DMS153 treated with DMSO at 0.1 percent for 48 hours (cell line): ENCODE measurements at regions not wholly inside any gene's neighbourhood (a gene's known extent, or its start where the extent isn't known, plus 50 kb on each side); places are given as distances from the start of the nearest gene placed in this dataset.
"Not testable (repeated sequence)": the region's sequence is repeated elsewhere in the genome, so short reads cannot be mapped to it uniquely, and the experiment has no call there.

Source experiments
- DNase-seq: peaks from one replicate; lab custom pipeline; 2025; ENCODE audit not compliant: unreplicated experiment; lab: John Stamatoyannopoulos, UW

DNA sequence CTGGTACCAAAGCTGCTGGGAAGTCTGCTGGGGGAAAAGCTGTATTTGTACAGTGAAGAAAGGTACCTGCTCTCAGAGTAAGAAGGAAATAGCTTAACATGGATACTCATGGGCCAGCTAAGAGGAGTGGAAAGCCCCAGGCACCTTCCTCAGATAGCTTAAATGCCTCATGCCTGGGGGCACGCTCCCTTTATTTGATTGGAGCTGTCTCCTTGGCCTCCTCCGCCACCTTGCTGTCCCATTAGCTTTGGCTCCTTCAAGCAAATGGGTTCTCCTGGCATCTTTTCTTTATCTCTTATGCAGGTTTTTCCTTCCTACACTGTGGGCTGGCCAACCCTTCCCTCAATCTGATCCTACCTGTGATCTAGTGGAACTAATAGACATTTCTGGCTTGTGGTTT lies 318.5 kb downstream of the SH2D4B start:
- DNase-seq = no peak

- DNase-seq = not testable (repeated sequence)
Observed at GRCh38 chr10:80859279-80859678, 321.6 kb downstream of the SH2D4B start.

DNA sequence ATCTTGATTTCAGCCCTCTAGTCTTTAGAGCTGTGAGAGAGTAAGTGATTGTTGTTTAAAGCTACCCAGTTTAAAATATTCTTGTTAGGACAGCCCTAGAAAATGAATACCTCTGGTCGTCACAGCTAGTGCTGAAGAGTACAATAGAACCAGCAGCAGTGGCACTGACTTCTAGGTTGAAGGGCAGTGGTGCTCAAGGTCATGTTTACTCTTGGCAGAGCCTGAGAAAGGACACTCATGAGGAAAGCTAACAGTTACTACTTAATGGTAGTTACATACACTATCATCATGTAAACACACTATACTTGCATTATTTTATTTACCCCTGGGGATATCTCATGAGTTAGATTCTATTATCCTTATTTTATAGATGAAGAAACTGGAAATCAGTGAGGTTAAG lies 323.0 kb downstream of the SH2D4B start:
- no peak for DNase-seq

GRCh38 chr10:80861882-80862281 lies 324.2 kb downstream of the SH2D4B start:
- no peak for DNase-seq

GRCh38 chr10:80870282-80870681 lies 332.6 kb downstream of the SH2D4B start:
- no peak for DNase-seq

DNA sequence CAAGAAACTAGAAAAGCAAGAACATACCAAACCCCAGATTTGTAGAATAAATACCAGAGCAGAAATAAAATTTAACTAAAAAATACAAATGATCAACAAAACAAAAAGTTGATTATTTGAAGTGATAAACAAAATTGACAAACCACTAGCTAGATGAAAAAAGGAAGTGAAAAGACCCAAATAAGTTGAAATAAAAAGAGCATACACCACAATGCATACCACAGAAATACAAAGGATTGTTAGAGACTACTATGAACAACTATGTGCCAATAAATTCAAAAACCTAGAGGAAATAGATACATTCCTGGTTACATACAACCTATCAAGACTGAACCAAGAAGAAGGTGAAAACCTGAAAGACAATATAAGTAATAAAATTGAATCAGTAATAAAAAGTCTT lies 333.4 kb downstream of the SH2D4B start:
- no peak for DNase-seq

- DNase-seq = no peak
Observed at GRCh38 chr10:80878330-80878729, 340.6 kb downstream of the SH2D4B start.

- DNase-seq = no peak
Observed at GRCh38 chr10:80890146-80890545, 352.4 kb downstream of the SH2D4B start.

DNA sequence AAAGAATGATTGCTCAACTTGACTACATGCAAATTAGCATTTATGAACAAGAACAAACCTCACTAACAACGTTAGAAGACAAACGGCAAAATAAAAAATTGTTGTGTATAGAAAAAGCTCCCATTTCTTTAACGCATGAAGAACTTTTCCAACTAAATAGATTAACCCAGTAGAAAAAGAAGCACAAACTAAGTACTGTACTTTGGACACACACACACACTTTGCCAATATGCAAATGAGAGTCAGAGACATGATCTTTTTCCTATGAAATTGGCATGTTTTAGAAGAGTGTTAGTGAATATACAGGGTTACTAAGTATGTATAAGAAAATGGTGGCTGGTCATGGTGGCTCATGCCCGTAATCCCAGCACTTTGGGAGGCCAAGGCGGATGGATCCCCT lies 355.6 kb downstream of the SH2D4B start:
- no peak for DNase-seq

DNA sequence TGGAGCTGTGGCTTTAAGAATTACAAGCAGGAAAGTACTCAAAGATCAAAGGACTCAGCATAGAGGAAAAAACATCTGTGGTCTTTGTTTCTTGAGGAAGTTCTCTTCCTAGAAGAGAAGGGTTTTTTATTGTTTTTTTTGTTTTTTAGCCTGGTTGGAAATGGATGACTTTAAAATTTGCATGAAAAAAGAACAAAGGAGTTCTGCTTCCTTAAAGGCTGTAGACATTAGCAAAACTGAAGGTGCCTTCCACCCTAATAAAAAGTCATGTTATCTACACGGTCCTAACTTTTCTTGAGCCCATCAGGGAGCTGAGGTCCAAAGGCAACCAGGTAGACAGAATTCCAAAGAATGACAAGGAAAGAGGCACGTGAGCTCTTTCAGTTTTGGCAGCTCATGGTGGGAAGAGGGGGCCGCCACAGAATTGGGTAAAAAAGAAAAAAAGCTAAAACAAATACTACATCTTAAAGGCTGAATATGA lies 356.6 kb downstream of the SH2D4B start:
- DNase-seq = no peak

- DNase-seq = no peak
Observed at GRCh38 chr10:80894797-80895467, 357.2 kb downstream of the SH2D4B start.

GRCh38 chr10:80896076-80896475 lies 358.4 kb downstream of the SH2D4B start:
- DNase-seq = no peak

- DNase-seq = no peak
Observed at GRCh38 chr10:80896959-80897358, 359.3 kb downstream of the SH2D4B start.

DNA sequence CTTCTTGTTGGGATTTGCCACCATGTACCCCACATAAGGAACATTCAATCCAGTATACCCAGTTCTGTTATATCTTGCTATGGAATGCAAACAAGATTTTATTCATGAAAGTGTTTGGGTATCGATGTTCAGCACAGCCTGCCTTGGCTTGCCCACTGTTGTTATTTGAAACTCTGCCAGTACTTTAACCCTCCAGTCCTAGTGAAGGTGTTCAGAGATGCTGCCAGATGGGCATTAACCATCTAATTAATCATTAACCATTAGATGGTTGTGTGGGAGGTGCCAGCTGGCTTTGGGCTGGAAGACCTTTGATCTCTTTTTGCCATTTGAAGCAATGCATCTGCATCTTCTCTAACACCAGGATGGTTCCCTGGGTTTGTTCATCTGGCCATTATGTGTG lies 363.0 kb downstream of the SH2D4B start:
- no peak for DNase-seq

GRCh38 chr10:80908611-80909010 lies 370.9 kb downstream of the SH2D4B start:
- DNase-seq = no peak

GRCh38 chr10:80909254-80909653 lies 371.6 kb downstream of the SH2D4B start:
- no peak for DNase-seq

DNA sequence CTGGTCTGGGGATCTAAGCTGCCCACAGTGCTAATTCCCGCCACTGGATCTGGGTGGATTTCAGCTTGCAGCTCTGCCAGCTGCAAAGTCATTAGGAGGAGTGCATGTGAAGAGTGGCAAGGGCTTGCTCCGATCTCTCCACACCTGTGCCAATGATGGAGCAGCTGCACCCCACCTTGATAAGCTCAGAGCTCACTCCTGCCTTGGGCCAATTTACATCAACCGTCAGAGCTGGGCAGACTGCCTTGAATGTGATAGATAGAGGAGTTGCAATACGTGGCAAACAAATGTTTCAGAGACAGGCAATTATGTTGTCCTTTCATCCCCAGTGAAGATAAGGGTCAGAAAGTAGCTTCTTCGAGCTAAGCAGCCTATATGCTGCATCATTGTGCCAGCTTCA lies 379.9 kb downstream of the SH2D4B start:
- no peak for DNase-seq

GRCh38 chr10:80921032-80921431 lies 383.3 kb downstream of the SH2D4B start:
- no peak for DNase-seq

DNA sequence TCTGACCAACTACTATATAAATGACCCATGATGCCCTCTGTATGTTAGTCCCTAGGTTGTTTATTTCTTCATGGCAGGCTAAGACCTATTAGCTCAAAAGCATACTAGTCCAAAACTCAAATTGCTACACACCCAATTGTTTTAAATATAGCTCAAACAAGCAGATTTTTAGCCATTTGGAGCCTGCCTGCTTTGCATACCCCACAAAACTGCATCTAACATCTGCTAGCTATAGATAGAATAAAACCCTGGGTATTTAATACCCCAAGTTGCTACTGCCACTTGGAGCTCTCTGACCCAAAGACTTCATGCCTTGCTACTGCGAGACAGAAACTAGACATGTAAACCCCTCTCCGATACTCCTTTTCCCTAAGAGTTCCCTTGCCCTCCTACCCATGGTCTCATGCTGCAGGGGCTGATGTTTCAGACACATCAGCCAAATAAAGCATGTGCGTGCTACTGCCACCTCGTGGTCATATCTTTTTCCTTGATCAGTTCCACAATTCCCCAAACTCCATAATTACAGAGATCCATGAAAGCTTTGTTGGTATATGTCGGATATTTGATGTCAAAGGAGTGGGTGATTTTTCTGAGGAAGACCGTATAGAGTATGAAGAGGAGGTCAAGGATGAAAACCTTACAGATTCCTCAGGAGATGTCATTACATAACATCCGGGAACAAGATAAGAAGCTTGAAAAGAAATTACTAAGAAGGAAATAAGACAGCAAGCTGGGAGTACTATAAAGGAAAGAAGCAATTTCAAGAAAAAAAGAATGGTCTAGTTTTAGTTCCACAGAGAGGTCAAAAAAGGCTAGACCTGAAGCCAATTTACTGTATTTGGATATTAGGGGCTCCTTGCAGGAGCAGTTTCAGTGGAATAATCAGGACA lies 386.6 kb downstream of the SH2D4B start:
- DNase-seq = peak; percentile 1

DNA sequence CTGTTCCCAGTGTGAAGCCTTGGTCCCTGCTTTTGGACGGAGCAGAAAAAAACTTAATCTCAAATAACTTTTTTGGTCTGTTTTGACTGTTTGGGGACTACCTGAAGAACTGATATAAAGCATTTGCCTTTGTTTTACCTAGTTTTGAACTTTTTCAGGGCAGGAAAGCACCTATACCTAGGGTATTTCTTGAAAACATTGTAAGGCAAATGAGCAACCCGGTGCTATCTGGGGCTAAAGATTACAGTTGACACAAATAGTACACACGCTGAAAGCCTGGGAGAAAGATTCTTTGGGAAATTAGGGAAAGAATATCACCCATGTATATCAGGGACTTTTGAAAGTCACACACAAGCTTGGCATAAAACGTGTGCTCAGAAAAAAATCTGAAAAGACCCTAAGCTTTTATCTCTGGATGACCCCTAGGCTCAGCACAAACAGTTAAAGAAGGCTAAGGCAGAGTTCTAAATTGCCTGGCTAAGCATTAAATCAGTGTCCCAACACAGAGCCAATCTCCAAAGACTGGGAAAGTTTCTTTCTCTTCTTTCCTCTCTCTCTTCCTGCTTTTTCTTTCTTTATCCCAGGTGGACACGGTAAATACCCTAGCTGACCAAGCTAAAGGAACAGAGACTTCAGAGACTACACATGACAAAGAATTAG lies 389.8 kb downstream of the SH2D4B start:
- no peak for DNase-seq

GRCh38 chr10:80938903-80939302 lies 401.2 kb downstream of the SH2D4B start:
- DNase-seq = no peak
